Breast epithelium (tissue), 3 donors: ENCODE measurements at regions not wholly inside any gene's neighbourhood (a gene's known extent, or its start where the extent isn't known, plus 50 kb on each side); places are given as distances from the start of the nearest gene placed in this dataset.
"Not testable (repeated sequence)": the region's sequence is repeated elsewhere in the genome, so short reads cannot be mapped to it uniquely, and the experiment has no call there.

ENCODE experiments used
- CTCF ChIP-seq, 3 donors: fragments of 450-650 bp; IDR thresholded peaks; one replicate each; pipeline ENCODE4 v1.5.1; 2016 to 2017; ENCODE audit warnings: antibody characterized with exemption in 3 of 3, mild to moderate bottlenecking in 3 of 3, moderate library complexity in 3 of 3
- POLR2A ChIP-seq: fragments of 450-650 bp; IDR thresholded peaks from one replicate; pipeline ENCODE4 v1.6.1; 2016; ENCODE audit warnings: antibody characterized with exemption, mild to moderate bottlenecking, moderate library complexity
- POLR2AphosphoS5 ChIP-seq, 3 donors: sonication (generic); formaldehyde crosslinking; IDR thresholded peaks; one replicate each; pipeline ENCODE4 v1.6.1; 2017; ENCODE audit warnings: antibody characterized with exemption in 3 of 3

- not testable (repeated sequence) for TF ChIP-seq POLR2A; POLR2AphosphoS5 (IDR thresholded peaks at IDR 0.05); CTCF (IDR thresholded peaks at IDR 0.05)
Measured at GRCh38 chr4:3620365-3620764, 88.1 kb upstream of the LRPAP1 start.
